Astrocyte (in vitro differentiated cells and primary cell): ENCODE measurements at regions not wholly inside any gene's neighbourhood (a gene's known extent, or its start where the extent isn't known, plus 50 kb on each side); places are given as distances from the start of the nearest gene placed in this dataset.
"Not testable (repeated sequence)": the region's sequence is repeated elsewhere in the genome, so short reads cannot be mapped to it uniquely, and the experiment has no call there.

Source experiments
- EZH2 ChIP-seq: IDR thresholded peaks from 2 replicates; pipeline ENCODE4 v1.6.1; 2012; ENCODE audit warnings: mild to moderate bottlenecking, low read length, inconsistent platforms; ENCODE audit not compliant: insufficient read depth
- TF ChIP-seq, protein P1 (sequence below): IDR thresholded peaks from 2 replicates; pipeline ENCODE4 v1.5.1; 2011; ENCODE audit warnings: low read depth, mild to moderate bottlenecking, inconsistent platforms, low read length, moderate library complexity; ENCODE audit not compliant: insufficient read depth

DNA sequence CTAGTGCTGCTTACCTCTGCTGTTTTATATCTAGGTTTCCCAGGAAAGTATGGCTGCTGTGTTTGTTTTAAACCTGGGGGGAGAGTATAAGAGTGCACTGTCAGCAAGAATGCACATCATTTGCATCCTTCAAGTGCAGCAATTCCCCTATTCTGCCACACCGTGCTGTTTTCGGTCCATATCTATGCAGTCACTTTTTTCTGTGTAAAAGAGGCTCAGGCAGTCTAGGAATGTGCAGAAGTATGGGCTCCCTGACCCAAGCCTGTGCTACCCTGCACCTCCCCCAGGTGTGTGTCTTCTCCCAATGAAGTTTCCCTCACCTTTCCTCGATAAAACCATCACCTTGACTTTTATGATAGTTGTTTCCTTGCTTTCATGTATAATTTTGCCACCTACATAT lies 338.2 kb upstream of the NBPF12 start:
- TF ChIP-seq, protein P1, sequence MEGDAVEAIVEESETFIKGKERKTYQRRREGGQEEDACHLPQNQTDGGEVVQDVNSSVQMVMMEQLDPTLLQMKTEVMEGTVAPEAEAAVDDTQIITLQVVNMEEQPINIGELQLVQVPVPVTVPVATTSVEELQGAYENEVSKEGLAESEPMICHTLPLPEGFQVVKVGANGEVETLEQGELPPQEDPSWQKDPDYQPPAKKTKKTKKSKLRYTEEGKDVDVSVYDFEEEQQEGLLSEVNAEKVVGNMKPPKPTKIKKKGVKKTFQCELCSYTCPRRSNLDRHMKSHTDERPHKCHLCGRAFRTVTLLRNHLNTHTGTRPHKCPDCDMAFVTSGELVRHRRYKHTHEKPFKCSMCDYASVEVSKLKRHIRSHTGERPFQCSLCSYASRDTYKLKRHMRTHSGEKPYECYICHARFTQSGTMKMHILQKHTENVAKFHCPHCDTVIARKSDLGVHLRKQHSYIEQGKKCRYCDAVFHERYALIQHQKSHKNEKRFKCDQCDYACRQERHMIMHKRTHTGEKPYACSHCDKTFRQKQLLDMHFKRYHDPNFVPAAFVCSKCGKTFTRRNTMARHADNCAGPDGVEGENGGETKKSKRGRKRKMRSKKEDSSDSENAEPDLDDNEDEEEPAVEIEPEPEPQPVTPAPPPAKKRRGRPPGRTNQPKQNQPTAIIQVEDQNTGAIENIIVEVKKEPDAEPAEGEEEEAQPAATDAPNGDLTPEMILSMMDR: not testable (repeated sequence)
- not testable (repeated sequence) for TF ChIP-seq EZH2
